Skin epidermis (tissue), 12 donors: ENCODE measurements at regions not wholly inside any gene's neighbourhood (a gene's known extent, or its start where the extent isn't known, plus 50 kb on each side); places are given as distances from the start of the nearest gene placed in this dataset.
A peak's percentile ranks its signal among the peaks of the same experiment; 100 is the strongest.
"Not testable (repeated sequence)": the region's sequence is repeated elsewhere in the genome, so short reads cannot be mapped to it uniquely, and the experiment has no call there.

Source experiments
- H3K27ac ChIP-seq, 21 experiments: fragments of 200-600 bp; sonication (generic) in 11 of 21; one replicate each; pipeline ENCODE4 v1.5.0; 2020; ENCODE audit warnings: mild to moderate bottlenecking in 3 of 21, inconsistent platforms in 2 of 21, moderate library complexity in 2 of 21
- H3K4me3 ChIP-seq, 7 experiments: fragments of 200-600 bp; sonication (generic) in 2 of 7; one replicate each; pipeline ENCODE4 v1.5.0; 2020; ENCODE audit warnings: inconsistent platforms in 2 of 7, mild to moderate bottlenecking in 2 of 7, moderate library complexity in 1 of 7

- not testable (repeated sequence) for H3K27ac ChIP-seq, H3K4me3 ChIP-seq
Measured at GRCh38 chr1:195722852-195723795, 885.1 kb downstream of the KCNT2 start.

- H3K27ac ChIP-seq, H3K4me3 ChIP-seq: not testable (repeated sequence)
Measured at GRCh38 chr1:195722146-195722545, 886.1 kb downstream of the KCNT2 start.

GRCh38 chr1:195721210-195721971 is 886.8 kb downstream of the KCNT2 start:
- Histone ChIP-seq H3K27ac (peak overlapping the region in 1 of 21 experiments; percentile 7), H3K4me3 (no peak overlapping the region)

- no peak overlapping the region for H3K27ac ChIP-seq
- no peak overlapping the region for H3K4me3 ChIP-seq
Measured at GRCh38 chr1:195717651-195718050, 890.6 kb downstream of the KCNT2 start.

- Histone ChIP-seq H3K27ac (no peak overlapping the region), H3K4me3 (no peak overlapping the region)
Measured at GRCh38 chr1:195715652-195716051, 892.6 kb downstream of the KCNT2 start.

- no peak overlapping the region for H3K4me3 ChIP-seq
- H3K27ac ChIP-seq: no peak overlapping the region
Measured at GRCh38 chr1:195714248-195714647, 894.0 kb downstream of the KCNT2 start.

- H3K4me3 ChIP-seq: no peak overlapping the region
Measured at GRCh38 chr1:195709821-195710220, 898.4 kb downstream of the KCNT2 start.

GRCh38 chr1:195704028-195704427 is 904.2 kb downstream of the KCNT2 start:
- no peak overlapping the region for H3K27ac ChIP-seq

More at GRCh38 chr1:195709821-195710220, 898.4 kb downstream of the KCNT2 start:
- H3K27ac ChIP-seq: no peak overlapping the region

GRCh38 chr1:195701149-195701548 is 907.1 kb downstream of the KCNT2 start:
- Histone ChIP-seq H3K4me3 (no peak overlapping the region), H3K27ac (no peak overlapping the region)

More at GRCh38 chr1:195704028-195704427, 904.2 kb downstream of the KCNT2 start:
- H3K4me3 ChIP-seq: no peak overlapping the region

GRCh38 chr1:195697130-195697529 is 911.1 kb downstream of the KCNT2 start:
- Histone ChIP-seq H3K27ac (no peak overlapping the region), H3K4me3 (no peak overlapping the region)

GRCh38 chr1:195686764-195687163 is 921.5 kb downstream of the KCNT2 start:
- Histone ChIP-seq H3K27ac (no peak overlapping the region), H3K4me3 (no peak overlapping the region)

- H3K4me3 ChIP-seq: no peak overlapping the region
- H3K27ac ChIP-seq: no peak overlapping the region
Measured at GRCh38 chr1:195664628-195665027, 943.6 kb downstream of the KCNT2 start.

GRCh38 chr1:195663549-195664280 is 944.5 kb downstream of the KCNT2 start:
- no peak overlapping the region for H3K27ac ChIP-seq
- H3K4me3 ChIP-seq: no peak overlapping the region

- H3K4me3 ChIP-seq: no peak overlapping the region
Measured at GRCh38 chr1:195656780-195657179, 951.5 kb downstream of the KCNT2 start.

GRCh38 chr1:195648875-195649274 is 959.4 kb downstream of the KCNT2 start:
- not testable (repeated sequence) for H3K27ac ChIP-seq, H3K4me3 ChIP-seq

More at GRCh38 chr1:195656780-195657179, 951.5 kb downstream of the KCNT2 start:
- H3K27ac ChIP-seq: no peak overlapping the region

GRCh38 chr1:195637539-195637938 is 970.7 kb downstream of the KCNT2 start:
- Histone ChIP-seq H3K27ac (no peak overlapping the region), H3K4me3 (no peak overlapping the region)

- no peak overlapping the region for H3K27ac ChIP-seq
- H3K4me3 ChIP-seq: no peak overlapping the region
Measured at GRCh38 chr1:195618287-195618686, 990.0 kb downstream of the KCNT2 start.

GRCh38 chr1:195617106-195617505 is 991.1 kb downstream of the KCNT2 start:
- H3K4me3 ChIP-seq: no peak overlapping the region
- no peak overlapping the region for H3K27ac ChIP-seq

- Histone ChIP-seq H3K27ac (no peak overlapping the region), H3K4me3 (no peak overlapping the region)
Measured at GRCh38 chr1:195608883-195609282, 999.4 kb downstream of the KCNT2 start.

GRCh38 chr1:195606483-195606882 is 1001.8 kb downstream of the KCNT2 start:
- H3K27ac ChIP-seq: no peak overlapping the region
- no peak overlapping the region for H3K4me3 ChIP-seq
